ENCODE measurements at regions not wholly inside any gene's neighbourhood (a gene's known extent, or its start where the extent isn't known, plus 50 kb on each side); places are given as distances from the start of the nearest gene placed in this dataset.
A peak's percentile ranks its signal among the peaks of the same experiment; 100 is the strongest.
"Not testable (repeated sequence)": the region's sequence is repeated elsewhere in the genome, so short reads cannot be mapped to it uniquely, and the experiment has no call there.

DNA sequence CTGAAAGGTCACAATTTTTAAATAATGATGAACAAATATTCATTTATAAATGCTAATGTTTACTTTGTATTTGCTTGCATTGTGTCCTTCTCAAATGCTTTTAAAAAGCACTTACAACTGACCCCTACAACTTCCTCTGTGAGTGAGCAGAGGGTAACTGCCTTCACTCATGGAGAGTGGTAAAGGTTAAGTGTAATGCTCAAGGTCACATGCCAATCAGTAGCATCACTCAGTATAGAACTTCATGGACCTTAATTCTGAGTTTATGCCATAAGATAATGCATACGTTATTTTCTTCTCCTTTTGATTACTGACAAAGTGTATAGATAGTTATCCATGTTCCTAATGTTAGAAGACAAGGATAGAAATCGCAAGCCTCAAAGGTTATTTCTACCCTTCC is 91.8 kb upstream of the SERTAD2 start:
- DNase-seq: peak; percentile 5

DNA sequence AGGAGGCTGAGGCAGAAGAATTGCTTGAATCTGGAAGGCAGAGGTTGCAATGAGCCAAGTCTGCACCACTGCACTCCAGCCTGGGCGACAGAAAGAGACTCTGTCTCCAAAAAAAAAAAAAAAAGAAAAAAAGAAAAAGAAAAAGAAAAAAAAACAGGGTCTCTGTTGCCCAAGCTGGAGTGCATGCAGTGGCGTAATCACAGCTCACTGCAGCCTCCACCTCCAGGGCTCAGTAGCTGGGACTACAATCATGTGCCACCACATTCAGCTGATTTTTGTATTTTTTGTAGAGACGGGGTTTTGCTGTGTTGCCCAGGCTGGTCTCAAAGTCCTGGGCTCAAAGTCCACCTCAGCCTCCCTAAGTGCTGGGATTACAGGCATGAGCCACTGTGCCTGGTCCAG is 94.0 kb upstream of the SERTAD2 start:
- DNase-seq: not testable (repeated sequence)

DNA sequence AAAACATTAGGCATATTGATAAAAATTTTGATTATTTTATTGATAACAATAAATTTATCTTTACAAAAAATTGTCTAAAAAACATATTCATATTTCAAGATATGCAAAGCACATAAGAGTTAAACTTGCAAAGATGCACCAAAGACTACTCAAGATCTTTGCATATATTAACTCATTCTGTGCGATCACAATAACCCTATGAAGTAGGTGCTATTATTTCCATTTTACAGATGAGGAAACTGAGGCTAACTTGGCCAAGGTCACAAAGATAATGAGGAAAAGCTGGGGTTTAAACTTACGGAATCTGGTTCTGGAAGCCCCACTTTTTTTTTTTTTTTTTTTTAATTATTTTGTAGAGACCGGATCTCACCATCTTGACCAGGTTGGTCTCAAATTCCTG is 94.4 kb upstream of the SERTAD2 start:
- no peak for DNase-seq

DNA sequence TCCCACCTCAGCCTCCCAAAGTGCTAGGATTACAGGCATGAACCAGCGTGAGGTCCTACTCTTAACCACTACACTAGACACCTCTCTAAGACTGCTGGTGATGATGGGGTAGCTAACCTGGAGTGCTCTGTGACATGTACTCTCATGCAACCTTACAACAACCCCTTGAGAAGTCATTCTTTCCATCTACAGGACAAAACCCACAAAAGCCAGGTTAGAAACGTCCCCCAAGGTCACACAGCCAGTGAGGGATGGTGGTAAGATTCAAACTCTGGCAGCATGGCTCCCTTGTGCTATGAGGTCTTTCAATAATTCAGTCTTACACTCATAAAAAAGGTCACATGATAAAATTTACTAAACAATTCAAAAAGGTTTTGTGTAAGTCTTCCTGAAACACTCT is 94.8 kb upstream of the SERTAD2 start:
- DNase-seq: no peak

DNA sequence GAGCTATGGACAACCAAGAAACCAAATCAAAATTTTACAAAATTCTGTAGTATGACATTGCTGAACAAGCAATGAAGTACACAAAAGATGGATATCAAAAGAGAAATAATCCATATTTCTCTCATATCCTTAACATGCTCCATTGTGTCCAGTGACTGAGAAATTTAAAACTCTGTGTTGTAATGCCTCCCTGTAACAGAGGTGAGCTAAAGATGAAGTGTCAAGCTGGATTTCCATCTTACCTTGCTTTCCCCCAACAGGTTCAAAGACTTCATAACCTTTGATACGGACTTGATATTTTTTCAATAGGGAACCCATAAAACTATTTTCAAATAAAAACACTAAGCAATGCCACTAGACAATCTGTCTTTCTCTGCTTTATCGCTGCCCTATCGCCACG is 95.7 kb upstream of the SERTAD2 start:
- DNase-seq: no peak

DNA sequence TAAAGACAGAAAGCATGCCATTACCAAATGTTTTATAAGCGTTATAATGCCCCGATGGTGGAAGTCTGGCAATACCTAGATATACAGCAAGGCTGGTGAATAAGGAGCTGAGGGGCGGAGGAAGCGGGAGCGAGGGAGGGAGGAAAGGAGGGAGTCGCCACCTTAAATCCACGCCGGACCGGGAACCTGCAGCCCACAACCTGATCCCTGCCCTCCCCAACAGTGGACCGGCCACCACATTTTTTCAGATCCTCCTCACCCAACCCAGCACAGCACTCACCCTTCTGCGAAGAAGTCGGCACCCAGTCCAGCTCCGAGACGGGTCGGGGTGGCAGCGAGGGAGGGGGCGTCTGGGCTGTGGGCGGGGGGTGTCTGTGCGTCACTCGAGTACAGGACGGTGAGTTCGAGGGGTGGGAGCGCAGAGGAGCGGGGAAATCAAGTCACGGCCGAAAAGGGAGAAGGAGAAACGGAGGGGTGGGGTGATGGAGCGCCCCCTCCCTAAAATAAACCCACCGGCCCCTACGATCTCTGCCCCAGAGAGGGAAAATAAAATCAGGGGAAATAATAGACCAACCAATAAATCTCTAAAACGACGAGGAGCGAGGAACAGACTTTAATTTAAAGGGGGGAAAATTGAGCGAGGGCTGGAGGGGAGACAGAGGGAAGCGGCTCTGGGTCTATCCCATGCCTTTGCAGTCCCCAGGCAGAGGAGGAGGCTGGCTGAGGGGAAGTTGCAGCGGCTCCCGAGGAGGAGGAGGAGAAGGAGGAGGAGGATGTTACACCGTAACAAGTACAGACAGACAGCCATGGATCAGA is 96.5 kb upstream of the SERTAD2 start:
- DNase-seq: peak; percentile 39

DNA sequence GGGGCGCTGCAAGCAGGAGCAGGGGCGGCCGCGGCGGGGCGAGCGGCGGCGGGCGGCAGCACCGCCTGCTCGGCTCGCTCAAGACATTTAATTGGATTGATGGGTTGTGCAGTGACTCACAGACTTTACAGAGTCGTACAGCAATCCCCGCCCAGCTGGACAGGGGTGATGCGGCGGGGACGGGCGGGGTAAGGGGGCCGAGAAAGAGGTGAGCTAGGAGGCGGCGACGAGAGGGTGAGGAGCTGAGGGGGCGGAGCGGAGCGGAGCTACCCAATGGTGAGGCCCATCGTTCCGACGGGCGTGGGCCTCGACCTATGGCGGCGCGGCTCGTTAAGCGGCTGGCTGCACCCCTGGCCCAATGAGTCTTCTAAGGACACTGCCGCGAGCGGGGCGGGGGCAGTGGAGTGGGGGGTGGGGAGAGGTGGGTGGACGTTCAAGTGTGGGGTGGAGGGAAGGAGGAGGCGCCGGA is 97.1 kb upstream of the SERTAD2 start:
- DNase-seq: peak; percentile 97

DNA sequence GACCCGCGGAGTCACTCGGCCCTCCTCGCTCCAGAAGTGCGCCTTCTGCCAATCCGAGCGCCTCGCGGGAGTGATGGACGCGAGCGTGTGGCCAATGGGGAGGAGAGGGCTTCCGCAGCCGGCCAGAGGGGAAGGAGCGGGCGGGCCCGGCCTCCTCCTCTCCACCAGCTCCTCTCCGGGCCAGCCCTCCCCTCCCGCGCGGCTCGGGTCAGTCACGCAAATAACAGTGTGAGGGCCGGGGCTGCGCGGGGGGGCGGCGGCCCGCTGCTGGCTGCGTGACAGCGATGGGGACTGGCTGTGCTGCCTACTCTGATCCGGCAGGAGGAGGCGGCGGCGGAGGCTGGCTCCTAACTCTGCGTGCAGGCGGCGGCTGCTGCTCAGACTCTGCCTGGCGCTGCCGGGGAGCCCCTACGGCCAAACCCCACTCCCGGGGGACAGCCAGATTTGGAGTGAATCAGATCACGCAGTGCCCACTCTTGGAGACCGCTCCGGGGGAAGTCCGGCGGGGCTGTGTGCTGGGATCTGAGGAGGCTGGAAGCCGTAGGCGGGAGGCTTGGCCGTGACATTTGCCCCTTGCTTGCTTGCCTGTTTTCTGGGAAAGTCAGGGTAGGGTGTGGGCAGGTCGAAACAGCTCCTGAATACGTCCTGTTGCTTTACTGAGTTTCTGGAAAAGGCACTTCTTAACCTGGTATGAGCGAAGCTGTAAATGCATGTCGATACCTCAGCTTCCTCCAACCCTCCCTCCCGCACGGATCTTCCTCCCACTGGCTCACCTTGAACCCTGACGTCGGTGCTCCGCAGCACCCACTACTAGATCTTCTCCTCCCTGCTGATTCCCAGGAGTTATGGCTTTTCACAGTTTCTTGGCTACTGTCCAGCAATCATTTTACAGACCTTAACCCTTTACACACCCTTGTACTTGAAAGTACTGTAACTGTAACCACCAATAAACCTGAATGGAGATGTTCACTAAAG is 97.9 kb upstream of the SERTAD2 start:
- peak; percentile 61 for DNase-seq

DNA sequence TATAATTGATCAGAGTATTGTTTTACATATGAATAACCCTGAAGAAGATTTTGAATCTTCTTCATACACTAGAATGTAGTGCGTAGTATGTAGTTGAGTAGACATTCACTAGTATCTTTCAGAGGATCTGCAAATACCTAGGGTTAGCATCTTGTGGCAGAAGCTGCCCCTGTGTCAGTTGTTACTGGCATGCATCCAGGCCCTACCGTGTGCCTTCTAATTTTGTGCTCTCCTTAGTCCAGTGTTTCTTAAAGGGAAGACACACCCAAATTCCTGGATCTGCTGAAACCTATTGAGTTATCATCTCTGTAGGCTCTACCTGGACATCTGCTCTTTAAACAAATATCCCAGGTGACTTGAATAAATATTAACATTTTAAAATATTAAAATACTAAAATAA is 99.7 kb upstream of the SERTAD2 start:
- peak; percentile 14 for DNase-seq

DNA sequence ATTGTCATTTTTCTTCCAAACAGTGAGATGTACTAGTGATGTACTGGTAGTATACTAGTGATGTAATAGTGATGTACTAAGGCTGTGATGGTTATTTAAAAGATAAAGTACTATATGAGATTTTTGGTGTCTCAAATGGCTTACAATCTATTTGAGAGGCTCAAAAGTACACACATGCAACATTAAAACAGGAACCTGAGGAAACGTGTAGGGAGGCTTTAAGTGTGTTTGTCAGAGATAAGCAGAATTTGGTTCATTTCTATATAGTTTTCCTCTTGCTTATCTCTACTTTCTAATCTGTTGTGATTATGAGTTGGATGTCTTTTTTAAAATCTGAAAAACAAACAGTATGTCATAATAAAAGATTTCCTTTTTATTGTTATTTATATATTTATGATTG is 100.9 kb upstream of the SERTAD2 start:
- DNase-seq: no peak

DNA sequence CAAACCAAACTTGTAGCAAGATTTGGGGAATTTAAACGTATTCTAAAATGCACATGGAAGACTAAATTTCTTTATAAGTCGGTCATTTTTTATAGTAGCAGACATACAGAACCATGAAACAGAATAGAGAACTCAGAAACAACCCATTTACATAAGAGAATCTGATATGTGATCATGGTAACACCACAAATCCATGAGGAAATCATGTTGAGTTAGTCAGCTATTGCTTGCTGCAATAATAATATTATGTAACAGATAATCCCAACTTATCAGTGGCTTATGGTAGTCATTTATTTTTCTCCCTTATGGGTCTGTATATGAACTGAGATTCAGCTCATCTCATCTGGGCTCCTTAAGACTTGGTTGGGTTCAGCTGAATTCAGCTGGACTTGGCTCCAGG is 103.4 kb upstream of the SERTAD2 start:
- DNase-seq: no peak

DNA sequence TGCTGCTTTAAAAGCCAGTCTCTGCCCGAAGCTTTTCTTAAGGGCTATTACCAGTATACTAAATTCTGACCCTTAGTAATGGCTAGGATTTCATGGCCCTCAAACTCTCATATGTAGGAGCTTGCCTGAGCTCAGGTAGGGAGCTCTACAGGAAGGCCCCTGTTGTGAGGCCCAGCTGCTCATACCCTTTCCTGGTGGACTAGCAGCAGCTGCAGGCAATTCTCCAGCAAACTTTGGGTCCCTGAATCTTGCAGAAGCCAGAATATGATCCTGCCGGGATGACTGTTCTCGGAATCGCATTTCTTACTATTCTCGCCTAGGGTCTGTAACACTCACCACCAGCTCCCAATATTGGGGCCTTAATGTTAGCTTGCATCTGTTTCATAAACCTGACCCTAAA is 106.4 kb upstream of the SERTAD2 start:
- DNase-seq: peak; percentile 6

DNA sequence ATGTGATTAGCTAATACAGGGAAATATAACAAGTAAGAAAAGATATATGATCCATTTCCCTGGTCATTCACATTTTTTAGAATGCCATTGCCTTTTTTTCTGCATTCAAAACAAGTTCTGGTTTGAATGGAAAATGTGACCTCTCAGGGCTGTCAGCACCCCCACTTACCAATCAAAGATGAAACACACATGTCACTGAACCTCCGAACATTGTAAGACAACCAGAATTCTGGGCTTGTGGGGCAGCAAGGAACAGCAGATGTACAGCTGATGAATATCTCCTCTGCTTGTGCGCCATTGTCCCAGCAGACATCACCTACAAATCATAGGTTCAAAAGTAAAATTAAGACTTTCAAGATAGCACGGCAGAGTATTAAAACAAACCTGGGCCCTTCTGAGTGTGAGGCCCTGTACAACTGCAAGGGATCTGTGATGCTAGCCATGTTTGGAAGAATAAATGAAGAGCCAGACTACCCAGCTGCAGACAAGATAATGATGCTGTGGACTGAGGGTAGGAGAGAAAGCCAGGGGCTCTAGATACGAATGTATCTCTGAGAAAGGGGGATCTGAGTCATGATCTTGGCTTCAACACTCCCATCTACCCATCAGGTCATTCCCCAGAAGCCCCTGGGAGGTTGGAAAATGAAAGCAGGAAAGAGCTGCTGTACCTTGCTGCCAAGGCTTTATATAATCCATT is 108.7 kb upstream of the SERTAD2 start:
- DNase-seq: no peak

DNA sequence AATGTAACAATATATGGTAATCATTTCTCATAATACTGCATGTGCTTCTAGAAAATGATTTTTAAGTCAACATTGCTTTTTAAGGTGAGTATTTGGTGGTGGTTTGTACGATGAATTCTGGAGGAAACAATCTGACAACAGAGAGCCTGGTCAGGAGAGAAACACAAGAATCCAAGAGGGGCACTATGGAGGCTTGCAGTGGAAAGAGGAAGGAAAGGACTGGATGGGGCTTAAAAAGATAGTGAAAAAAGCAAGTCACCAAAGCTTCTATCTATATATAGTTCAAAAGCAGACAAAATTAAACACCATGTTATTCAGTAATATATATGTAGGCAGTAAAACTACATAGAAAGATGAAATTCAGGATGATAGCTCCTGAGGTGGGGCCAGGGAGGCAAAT is 109.4 kb upstream of the SERTAD2 start:
- no peak for DNase-seq

DNA sequence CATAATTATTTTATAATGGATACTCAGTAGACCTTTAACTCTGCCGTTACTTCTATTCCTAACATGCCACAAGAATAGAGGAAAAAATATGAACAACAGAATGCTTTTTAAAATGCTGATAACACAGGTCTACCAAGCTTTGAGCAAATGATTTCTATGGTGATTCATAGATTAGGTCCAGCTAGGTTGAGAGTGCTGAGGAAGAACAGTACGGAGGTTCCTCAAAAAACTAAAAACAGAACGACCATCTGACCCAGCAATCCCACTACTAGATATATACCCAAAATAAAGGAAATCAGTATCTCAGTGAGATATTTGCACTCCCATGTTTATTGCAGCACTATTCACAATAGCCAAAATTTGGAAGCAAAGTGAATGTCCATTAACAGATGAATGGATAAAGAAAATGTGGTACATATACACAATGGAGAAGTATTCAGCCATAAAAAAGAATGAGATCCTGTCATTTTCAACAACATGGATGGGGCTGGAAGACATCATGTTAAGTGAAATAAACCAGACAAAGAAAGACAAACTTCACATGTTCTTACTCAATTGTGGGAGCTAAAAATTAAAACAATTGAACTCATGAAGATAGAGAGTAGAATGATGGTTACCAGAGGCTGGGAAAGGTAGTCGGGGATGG is 111.6 kb upstream of the SERTAD2 start:
- DNase-seq: no peak

DNA sequence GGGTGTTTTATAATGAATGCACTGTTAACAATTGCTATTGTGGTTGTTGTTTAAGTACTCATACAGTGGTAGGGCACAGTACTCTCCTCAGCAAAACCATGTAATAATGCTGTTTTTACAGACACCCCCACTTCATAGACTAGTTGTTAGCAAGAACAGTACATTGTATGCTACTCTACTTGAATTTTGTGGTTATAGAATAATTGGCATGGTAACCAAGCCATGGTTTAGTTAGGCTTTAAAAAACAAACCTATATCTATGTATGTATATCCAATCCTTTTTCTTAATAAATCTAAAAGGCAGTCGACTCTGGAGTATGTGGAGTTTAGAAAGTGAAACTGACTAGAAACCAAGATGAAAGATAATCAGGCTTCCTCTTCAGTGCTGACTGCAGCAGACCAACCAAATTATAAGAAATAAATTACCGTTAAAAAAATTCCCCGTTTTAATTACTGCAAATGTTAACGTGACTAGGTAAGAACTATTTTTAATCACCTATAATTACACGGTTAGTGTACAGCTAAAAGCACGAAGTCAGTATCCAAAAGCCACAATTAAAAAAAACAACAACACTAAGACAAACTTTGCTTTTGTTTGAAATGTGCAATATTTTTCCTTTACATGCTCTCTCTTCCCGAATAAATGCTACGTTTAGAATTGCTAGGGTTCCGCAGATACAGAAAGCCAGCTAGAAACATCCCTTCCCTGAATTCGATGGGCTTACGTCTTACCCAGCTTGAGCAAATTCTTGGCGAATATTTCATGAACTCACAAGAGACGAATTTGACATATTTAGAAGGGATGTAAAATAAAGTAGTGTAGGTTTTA is 113.3 kb upstream of the SERTAD2 start:
- peak; percentile 30 for DNase-seq

DNA sequence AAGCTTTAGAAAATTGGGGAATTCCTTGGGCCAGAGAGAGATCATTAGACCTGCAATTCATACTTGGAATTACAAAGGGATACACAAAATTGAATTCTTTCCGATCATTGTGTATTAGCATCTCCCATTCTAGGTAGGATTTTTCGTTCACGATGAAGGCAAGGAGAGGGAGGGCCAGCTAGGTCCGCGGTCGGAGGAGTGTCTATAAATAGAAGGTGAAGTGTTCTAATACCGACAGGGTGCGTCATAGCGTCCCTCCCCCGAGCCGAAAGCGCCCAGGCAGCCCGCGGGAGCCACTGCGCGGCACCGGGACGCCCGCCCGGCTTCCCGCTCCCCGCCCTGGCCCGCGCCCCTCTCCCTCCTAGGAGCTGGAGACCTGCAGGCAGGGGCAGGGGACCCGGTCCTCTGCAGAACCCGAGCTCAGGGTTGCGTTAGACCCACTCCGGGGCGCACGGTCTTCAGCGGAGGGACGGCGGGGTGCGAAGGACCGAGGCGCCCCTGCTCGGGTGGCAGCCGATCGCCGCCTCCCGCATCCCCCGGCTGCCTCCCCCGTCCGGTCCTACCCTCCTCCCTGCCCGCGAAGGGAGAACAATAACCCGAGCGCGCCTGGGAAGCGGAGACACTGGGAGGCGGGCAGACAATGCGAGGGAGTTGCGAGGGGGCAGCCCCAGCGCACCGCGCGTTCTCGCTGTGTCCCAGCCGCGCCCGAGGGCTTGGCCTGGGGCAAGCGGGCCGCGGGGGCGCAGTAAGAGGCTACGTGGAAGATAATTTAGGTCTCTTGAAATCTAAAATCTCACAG is 114.2 kb upstream of the SERTAD2 start:
- DNase-seq: peak; percentile 75

DNA sequence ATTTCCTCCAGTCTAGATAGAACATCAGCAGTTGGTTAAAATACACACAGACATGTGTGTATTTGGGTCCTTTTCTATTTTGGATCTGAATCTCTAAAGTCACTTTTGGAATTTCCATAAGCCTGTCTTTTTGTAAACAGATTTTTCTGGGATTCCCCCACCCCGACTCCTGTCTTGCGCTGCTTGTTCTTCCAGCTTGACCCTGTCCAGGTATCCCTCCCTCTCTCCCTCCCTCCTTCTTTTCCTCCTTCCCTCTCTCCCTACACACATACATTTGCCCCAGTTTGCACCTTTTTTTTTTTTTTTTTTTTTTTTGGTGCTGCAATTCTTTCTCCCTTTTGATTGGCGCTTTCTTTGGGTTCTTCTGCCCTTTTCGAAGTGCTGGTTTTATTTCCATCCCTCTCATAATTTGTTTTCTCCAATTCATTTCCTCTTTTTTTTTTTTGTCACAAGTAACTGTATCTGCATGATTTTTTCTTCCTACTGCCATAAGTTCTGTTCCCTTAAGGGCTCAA is 114.8 kb upstream of the SERTAD2 start:
- no peak for DNase-seq

DNA sequence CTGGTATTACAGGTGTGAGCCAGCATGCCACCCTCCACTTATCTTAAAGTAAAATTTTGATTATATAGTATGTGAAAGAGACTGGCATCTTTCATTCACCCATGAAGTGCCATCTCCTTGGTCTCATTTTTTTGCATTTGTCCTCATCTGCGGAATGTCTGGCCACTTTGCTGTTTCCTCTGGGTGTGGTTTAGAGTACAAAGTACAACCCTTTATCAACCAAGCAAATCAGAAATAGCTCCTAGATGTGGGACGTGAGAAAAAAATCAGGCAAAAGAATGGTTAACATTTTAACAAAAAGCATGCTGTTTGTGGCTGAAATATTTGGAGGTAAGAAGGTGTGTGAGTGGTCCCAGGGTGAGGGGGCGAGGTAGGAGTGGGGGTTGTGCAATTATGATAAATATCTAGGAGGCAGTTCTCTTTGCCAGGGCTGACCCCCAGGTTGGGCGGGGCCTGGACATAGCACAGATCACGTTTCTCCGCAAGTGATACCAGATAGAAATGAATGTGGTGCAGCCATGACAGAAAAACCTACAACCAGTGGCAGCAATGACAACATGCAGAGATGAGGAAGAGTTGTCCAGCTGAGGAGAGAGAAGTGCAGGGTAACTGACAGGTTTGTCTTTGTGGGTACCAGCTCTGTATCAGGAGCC is 115.8 kb upstream of the SERTAD2 start:
- no peak for DNase-seq

DNA sequence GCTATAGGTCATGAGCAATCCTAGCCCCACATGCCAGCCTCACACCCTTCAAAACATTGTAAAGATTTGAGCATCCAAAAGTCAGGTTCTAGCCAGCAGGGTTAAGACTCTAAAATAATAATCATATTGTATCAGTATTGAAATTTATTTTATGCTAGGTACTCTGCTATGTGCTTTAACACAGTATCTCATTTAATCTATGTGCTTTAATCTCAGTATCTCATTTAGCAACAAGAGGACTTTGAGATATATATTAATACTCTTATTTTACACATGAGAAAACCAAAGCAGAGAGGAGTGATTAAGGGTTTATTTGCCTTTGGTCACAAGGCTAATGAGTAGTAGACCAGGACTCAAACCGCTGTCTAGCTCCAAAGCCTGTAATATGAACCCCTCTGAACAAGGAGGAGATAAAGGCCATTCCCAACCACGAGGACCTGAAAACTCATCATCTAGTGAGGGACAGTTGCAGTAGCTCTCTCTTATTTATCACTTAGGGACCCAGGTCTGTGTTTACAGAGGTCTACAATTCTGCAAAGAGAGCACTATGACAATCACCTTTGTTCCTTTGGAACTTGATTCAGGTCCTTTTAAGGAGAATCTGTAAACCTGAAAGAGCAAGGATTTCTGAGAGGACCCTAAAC is 116.5 kb upstream of the SERTAD2 start:
- DNase-seq: no peak

Measured in NCI-H69 (cell line).